Memory B cell (primary cell): ENCODE measurements at regions not wholly inside any gene's neighbourhood (a gene's known extent, or its start where the extent isn't known, plus 50 kb on each side); places are given as distances from the start of the nearest gene placed in this dataset.

ENCODE experiments used
- ATAC-seq: fragments of 150-1000 bp; cut with Tn5 transposase; 2 replicates; pipeline ENCODE4 v1.10.0; 2021; ENCODE audit warnings: low read depth, mild to moderate bottlenecking, moderate library complexity
- DNase-seq, 2 donors: peaks; one replicate each; pipeline ENCODE4 v3.0.0; 2022; ENCODE audit warnings: low spot score in 2 of 2
- H3K27ac Mint-ChIP-seq: one replicate; pipeline ENCODE4 v1.8.0; 2022; ENCODE audit warnings: mild to moderate bottlenecking, moderate library complexity, mixed read lengths
- H3K27me3 Mint-ChIP-seq: one replicate; pipeline ENCODE4 v1.8.0; 2022; ENCODE audit warnings: mixed read lengths
- H3K36me3 Mint-ChIP-seq: one replicate; pipeline ENCODE4 v1.8.0; 2022; ENCODE audit warnings: mild to moderate bottlenecking, mixed read lengths
- H3K4me1 Mint-ChIP-seq: one replicate; pipeline ENCODE4 v1.8.0; 2022; ENCODE audit warnings: mixed read lengths
- H3K4me3 Mint-ChIP-seq: one replicate; pipeline ENCODE4 v1.8.0; 2022; ENCODE audit warnings: mild to moderate bottlenecking, moderate library complexity, mixed read lengths
- H3K9me3 Mint-ChIP-seq: one replicate; pipeline ENCODE4 v1.8.0; 2022; ENCODE audit warnings: mixed read lengths

GRCh38 chr14:58881433-58881832, 243.7 kb downstream of the DACT1 start:
- no peaks in the 10 kb centered on the region for H3K27me3 Mint-ChIP-seq
- H3K4me3 Mint-ChIP-seq, result no peak overlapping the region
- H3K4me1 Mint-ChIP-seq, result no peaks in the 10 kb centered on the region
- H3K9me3 Mint-ChIP-seq, result peaks cover 5% of the 10 kb centered on the region
- DNase-seq (no peak), ATAC-seq (no peak)
- H3K27ac Mint-ChIP-seq, result no peak overlapping the region
- no peaks in the 10 kb centered on the region for H3K36me3 Mint-ChIP-seq

DNA sequence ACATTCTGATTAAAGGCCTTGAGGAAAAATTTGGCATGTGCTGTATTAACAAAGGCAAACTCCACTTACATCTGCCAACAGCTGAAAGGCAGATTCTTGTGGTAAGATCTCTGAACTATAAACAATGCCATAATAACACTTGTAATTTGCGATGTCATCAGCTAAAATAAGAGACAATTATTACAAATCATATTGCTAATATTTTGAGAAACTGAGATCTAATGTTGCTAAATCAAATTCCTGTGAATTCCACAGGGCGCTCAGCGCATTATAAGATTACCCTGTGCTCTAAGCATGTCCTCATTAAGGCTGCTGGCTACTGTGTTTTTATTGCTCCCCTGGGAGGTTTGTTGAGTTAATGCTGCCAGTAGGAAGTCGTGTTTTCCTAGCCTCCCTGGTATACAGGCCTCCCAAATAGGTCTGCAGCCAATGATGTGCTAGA, 244.8 kb downstream of the DACT1 start:
- no peak for ATAC-seq
- H3K27me3 Mint-ChIP-seq, result no peaks in the 10 kb centered on the region
- H3K4me1 Mint-ChIP-seq, result no peaks in the 10 kb centered on the region
- H3K36me3 Mint-ChIP-seq, result no peaks in the 10 kb centered on the region
- no peak for DNase-seq
- no peak overlapping the region for H3K27ac Mint-ChIP-seq
- no peak overlapping the region for H3K4me3 Mint-ChIP-seq
- H3K9me3 Mint-ChIP-seq, result peaks cover 2% of the 10 kb centered on the region

GRCh38 chr14:58884442-58884841, 246.7 kb downstream of the DACT1 start:
- no peaks in the 10 kb centered on the region for H3K9me3 Mint-ChIP-seq
- H3K27me3 Mint-ChIP-seq, result no peaks in the 10 kb centered on the region
- H3K36me3 Mint-ChIP-seq, result no peaks in the 10 kb centered on the region
- no peaks in the 10 kb centered on the region for H3K4me1 Mint-ChIP-seq
- no peak overlapping the region for H3K27ac Mint-ChIP-seq
- H3K4me3 Mint-ChIP-seq, result no peak overlapping the region
- ATAC-seq (no peak), DNase-seq (no peak)

DNA sequence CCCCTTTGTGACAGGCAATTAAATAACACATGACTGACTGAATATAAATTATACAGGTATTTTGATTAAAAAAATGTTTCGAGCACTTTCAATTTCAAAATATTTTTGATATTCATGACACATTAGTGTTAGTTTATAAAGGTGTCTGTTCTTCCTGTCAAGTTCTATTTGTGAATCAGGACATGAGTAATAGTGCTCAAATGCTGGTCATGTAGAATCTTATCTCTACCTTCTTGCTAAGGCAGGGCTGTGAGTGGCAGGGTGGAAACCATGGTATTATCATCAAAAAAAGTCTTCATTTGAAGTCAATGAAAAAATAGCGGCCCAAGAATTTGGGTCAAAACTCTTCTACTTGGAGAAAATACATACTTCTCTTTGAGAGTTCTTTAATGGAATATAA, 250.2 kb downstream of the DACT1 start:
- no peaks in the 10 kb centered on the region for H3K27me3 Mint-ChIP-seq
- ATAC-seq (no peak), DNase-seq (no peak)
- no peak overlapping the region for H3K27ac Mint-ChIP-seq
- no peaks in the 10 kb centered on the region for H3K36me3 Mint-ChIP-seq
- H3K4me1 Mint-ChIP-seq, result no peaks in the 10 kb centered on the region
- H3K9me3 Mint-ChIP-seq, result no peaks in the 10 kb centered on the region
- H3K4me3 Mint-ChIP-seq, result no peak overlapping the region

- no peak overlapping the region for H3K27ac Mint-ChIP-seq
- no peak for ATAC-seq
- no peaks in the 10 kb centered on the region for H3K36me3 Mint-ChIP-seq
- H3K27me3 Mint-ChIP-seq, result no peaks in the 10 kb centered on the region
- H3K9me3 Mint-ChIP-seq, result peaks cover 1% of the 10 kb centered on the region
- no peak overlapping the region for H3K4me3 Mint-ChIP-seq
- no peaks in the 10 kb centered on the region for H3K4me1 Mint-ChIP-seq
- DNase-seq, result no peak
Measured at GRCh38 chr14:58898655-58899316, 261.0 kb downstream of the DACT1 start.

DNA sequence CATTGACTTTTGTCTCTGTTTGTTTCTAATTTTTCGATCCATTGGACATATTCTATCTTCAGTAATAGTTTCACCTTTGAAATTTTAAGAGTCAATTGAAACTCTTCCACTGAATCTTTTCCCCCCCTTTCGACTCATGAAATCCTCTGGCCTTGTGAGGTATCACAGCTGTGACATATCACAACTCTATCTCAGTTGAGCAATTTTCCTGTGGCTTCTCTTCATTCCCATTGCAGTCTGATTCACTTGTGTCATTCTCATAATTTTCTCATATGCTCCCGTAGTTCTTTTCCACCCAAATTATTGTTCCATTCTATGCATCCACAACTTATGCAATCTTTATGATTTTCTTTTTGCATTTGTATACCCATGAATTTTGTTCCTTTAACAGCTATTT, 261.6 kb downstream of the DACT1 start:
- H3K9me3 Mint-ChIP-seq, result peaks cover 1% of the 10 kb centered on the region
- H3K27ac Mint-ChIP-seq, result no peak overlapping the region
- H3K4me1 Mint-ChIP-seq, result no peaks in the 10 kb centered on the region
- H3K4me3 Mint-ChIP-seq, result no peak overlapping the region
- H3K36me3 Mint-ChIP-seq, result no peaks in the 10 kb centered on the region
- no peaks in the 10 kb centered on the region for H3K27me3 Mint-ChIP-seq
- ATAC-seq (no peak), DNase-seq (no peak)

GRCh38 chr14:58901826-58902225, 264.1 kb downstream of the DACT1 start:
- Mint-ChIP-seq H3K4me1 (no peaks in the 10 kb centered on the region), H3K36me3 (no peaks in the 10 kb centered on the region), H3K27ac (no peak overlapping the region), H3K27me3 (no peaks in the 10 kb centered on the region), H3K4me3 (no peak overlapping the region), H3K9me3 (peaks cover 4% of the 10 kb centered on the region)
- DNase-seq, result no peak
- ATAC-seq, result no peak

GRCh38 chr14:58904776-58905175, 267.0 kb downstream of the DACT1 start:
- H3K4me1 Mint-ChIP-seq, result no peaks in the 10 kb centered on the region
- no peaks in the 10 kb centered on the region for H3K27me3 Mint-ChIP-seq

DNA sequence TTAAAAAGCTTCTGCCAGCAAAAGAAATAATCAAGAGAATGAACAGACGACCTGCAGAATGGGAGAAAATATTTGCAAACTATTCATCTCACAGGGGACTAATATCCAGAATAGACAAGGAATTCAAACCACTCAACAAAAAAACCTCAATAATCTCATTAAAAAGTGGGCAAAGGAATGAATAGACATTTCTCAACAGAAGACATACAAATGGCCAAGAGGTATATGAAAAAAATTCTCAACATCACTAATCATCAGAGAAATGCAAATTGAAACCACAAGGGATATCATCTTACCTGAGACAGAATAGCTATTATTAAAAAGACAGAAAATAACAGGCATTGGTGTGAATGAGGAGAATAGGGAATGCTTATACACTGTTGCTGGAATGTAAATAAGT, 270.0 kb downstream of the DACT1 start:
- Mint-ChIP-seq H3K4me1 (no peaks in the 10 kb centered on the region), H3K36me3 (no peaks in the 10 kb centered on the region), H3K4me3 (no peak overlapping the region), H3K9me3 (peaks cover 4% of the 10 kb centered on the region), H3K27ac (no peak overlapping the region), H3K27me3 (no peaks in the 10 kb centered on the region)
- DNase-seq, result no peak
- ATAC-seq, result no peak

More at GRCh38 chr14:58904776-58905175, 267.0 kb downstream of the DACT1 start:
- no peak overlapping the region for H3K27ac Mint-ChIP-seq
- no peak overlapping the region for H3K4me3 Mint-ChIP-seq
- ATAC-seq (no peak), DNase-seq (no peak)
- H3K36me3 Mint-ChIP-seq, result no peaks in the 10 kb centered on the region
- peaks cover 6% of the 10 kb centered on the region for H3K9me3 Mint-ChIP-seq

GRCh38 chr14:58912287-58912686, 274.5 kb downstream of the DACT1 start:
- no peaks in the 10 kb centered on the region for H3K27me3 Mint-ChIP-seq
- DNase-seq (no peak), ATAC-seq (no peak)
- no peaks in the 10 kb centered on the region for H3K4me1 Mint-ChIP-seq
- no peaks in the 10 kb centered on the region for H3K36me3 Mint-ChIP-seq
- no peak overlapping the region for H3K27ac Mint-ChIP-seq
- no peak overlapping the region for H3K4me3 Mint-ChIP-seq
- no peaks in the 10 kb centered on the region for H3K9me3 Mint-ChIP-seq

- H3K4me1 Mint-ChIP-seq, result no peaks in the 10 kb centered on the region
- H3K9me3 Mint-ChIP-seq, result no peaks in the 10 kb centered on the region
- no peak overlapping the region for H3K27ac Mint-ChIP-seq
- ATAC-seq (no peak), DNase-seq (no peak)
- H3K36me3 Mint-ChIP-seq, result no peaks in the 10 kb centered on the region
- H3K27me3 Mint-ChIP-seq, result peaks cover 3% of the 10 kb centered on the region
- no peak overlapping the region for H3K4me3 Mint-ChIP-seq
Measured at GRCh38 chr14:58912799-58913432, 275.2 kb downstream of the DACT1 start.

GRCh38 chr14:58914279-58914855, 274.1 kb upstream of the DAAM1 start:
- Mint-ChIP-seq H3K27ac (no peak overlapping the region), H3K4me3 (no peak overlapping the region), H3K27me3 (peaks cover 3% of the 10 kb centered on the region), H3K4me1 (no peaks in the 10 kb centered on the region), H3K9me3 (no peaks in the 10 kb centered on the region), H3K36me3 (no peaks in the 10 kb centered on the region)
- no peak for DNase-seq
- ATAC-seq, result no peak

- no peak overlapping the region for H3K4me3 Mint-ChIP-seq
- H3K4me1 Mint-ChIP-seq, result no peaks in the 10 kb centered on the region
- H3K36me3 Mint-ChIP-seq, result no peaks in the 10 kb centered on the region
- H3K27ac Mint-ChIP-seq, result no peak overlapping the region
- DNase-seq, result no peak
- H3K27me3 Mint-ChIP-seq, result peaks cover 3% of the 10 kb centered on the region
- H3K9me3 Mint-ChIP-seq, result no peaks in the 10 kb centered on the region
- ATAC-seq, result no peak
Measured at GRCh38 chr14:58915646-58916045, 272.8 kb upstream of the DAAM1 start.

DNA sequence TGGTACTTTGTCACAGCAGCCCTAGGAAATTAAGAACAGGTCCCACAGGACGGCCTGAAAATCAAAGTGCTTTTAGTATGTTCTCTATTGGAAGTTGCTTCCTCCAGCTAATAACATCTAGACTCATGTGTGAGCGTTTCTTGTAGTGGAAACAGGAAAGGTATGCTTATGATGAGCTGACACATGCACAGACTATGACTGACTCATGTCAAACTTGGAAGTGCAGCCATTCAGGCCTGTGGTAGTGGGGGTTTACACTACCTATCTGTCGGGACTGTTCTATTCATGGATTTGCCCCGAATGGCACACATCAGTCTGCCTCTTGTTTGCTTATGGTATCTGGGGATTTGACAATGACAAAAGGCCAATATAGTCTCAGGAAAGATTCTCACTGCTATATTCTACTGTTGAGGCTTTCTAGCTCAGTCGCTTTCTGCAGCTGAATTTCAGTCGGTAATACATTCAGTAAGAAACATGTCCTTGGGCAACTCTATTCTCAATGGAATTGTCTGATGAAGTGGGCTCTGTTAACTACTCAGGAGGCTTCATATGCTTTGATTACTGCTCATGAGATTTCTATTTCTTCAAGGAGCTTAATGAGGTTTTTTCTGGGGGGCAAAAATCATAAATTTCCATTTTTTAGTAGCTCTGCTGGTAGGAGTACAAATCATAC, 270.3 kb upstream of the DAAM1 start:
- H3K27me3 Mint-ChIP-seq, result peaks cover 5% of the 10 kb centered on the region
- DNase-seq (no peak), ATAC-seq (no peak)
- no peaks in the 10 kb centered on the region for H3K4me1 Mint-ChIP-seq
- H3K27ac Mint-ChIP-seq, result no peak overlapping the region
- H3K9me3 Mint-ChIP-seq, result peaks cover 2% of the 10 kb centered on the region
- H3K4me3 Mint-ChIP-seq, result no peak overlapping the region
- H3K36me3 Mint-ChIP-seq, result no peaks in the 10 kb centered on the region
